ENCODE measurements at regions not wholly inside any gene's neighbourhood (a gene's known extent, or its start where the extent isn't known, plus 50 kb on each side); places are given as distances from the start of the nearest gene placed in this dataset.

- no peak for DNase-seq
- H3K27me3 ChIP-seq (replicated peaks in 1 of 7), result no peaks in the 10 kb centered on the region
- intact Hi-C loops (cut with DNase I; ENCODE audit: low total_unique reads), result no loop called here
- no peaks in the 10 kb centered on the region for H3K4me1 ChIP-seq
- no peak overlapping the region for H3K4me3 ChIP-seq
- TF ChIP-seq CTCF (IDR thresholded peaks at IDR 0.05 in 8 of 11, conservative IDR thresholded peaks at IDR 0.05 in 3 of 11), result no peak
- no peak for TF ChIP-seq POLR2A (IDR thresholded peaks at IDR 0.05)
- no peak for TF ChIP-seq POLR2AphosphoS5 (IDR thresholded peaks at IDR 0.05)
- 81 to 97% (median 86%) methylated on average over 1 of the region's 1 CpG for WGBS, 5 donors
- no peaks in the 10 kb centered on the region for H3K36me3 ChIP-seq
- H3K9me3 ChIP-seq, result peaks cover 0 to 7% (median 0%) of the 10 kb centered on the region in 8 donors
- H3K27ac ChIP-seq, result no peak overlapping the region
Observed at GRCh38 chr13:84303035-84303434, 420.8 kb upstream of the SLITRK1 start.

GRCh38 chr13:84297251-84297650, 415.0 kb upstream of the SLITRK1 start:
- H3K27ac ChIP-seq, result no peak overlapping the region
- DNase-seq, result no peak
- peaks cover 0 to 9% (median 0%) of the 10 kb centered on the region in 8 donors for H3K9me3 ChIP-seq
- intact Hi-C loops (cut with DNase I; ENCODE audit: low total_unique reads), result no loop called here
- H3K4me1 ChIP-seq, result no peaks in the 10 kb centered on the region
- no peak overlapping the region for H3K4me3 ChIP-seq
- no peaks in the 10 kb centered on the region for H3K36me3 ChIP-seq
- H3K27me3 ChIP-seq (replicated peaks in 1 of 7), result no peaks in the 10 kb centered on the region
- TF ChIP-seq POLR2A (IDR thresholded peaks at IDR 0.05) (no peak), CTCF (IDR thresholded peaks at IDR 0.05 in 8 of 11, conservative IDR thresholded peaks at IDR 0.05 in 3 of 11) (no peak), POLR2AphosphoS5 (IDR thresholded peaks at IDR 0.05) (no peak)

DNA sequence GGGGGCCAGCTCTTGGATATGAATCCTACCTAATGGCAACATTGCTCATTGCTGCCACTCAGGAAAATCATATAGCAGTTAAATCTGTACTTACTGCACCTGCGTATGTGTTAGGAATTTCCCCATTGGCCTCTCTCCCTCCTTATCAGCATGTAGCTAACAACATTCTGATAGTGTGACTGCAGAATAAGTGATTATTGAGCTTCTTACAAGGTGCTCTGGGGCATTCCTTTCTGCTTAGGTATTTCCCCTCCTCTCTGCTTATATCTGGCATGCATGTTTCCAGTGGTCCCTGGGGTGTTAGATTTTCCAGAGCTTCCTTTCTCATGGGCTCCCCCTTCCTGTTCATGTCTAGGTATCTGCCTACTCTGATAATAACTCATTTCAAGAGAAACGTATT, 414.1 kb upstream of the SLITRK1 start:
- no peak for TF ChIP-seq POLR2A (IDR thresholded peaks at IDR 0.05)
- TF ChIP-seq POLR2AphosphoS5 (IDR thresholded peaks at IDR 0.05), result no peak
- no peak for TF ChIP-seq CTCF (IDR thresholded peaks at IDR 0.05 in 8 of 11, conservative IDR thresholded peaks at IDR 0.05 in 3 of 11)
- Histone ChIP-seq H3K9me3 (peaks cover 0 to 9% (median 0%) of the 10 kb centered on the region in 8 donors), H3K4me1 (no peaks in the 10 kb centered on the region), H3K27me3 (replicated peaks in 1 of 7) (no peaks in the 10 kb centered on the region), H3K36me3 (no peaks in the 10 kb centered on the region), H3K27ac (no peak overlapping the region), H3K4me3 (no peak overlapping the region)
- intact Hi-C loops (cut with DNase I; ENCODE audit: low total_unique reads), result no loop called here
- no peak for DNase-seq
- WGBS, 5 donors, result 49 to 68% (median 64%) methylated on average over 2 of the region's 2 CpGs

DNA sequence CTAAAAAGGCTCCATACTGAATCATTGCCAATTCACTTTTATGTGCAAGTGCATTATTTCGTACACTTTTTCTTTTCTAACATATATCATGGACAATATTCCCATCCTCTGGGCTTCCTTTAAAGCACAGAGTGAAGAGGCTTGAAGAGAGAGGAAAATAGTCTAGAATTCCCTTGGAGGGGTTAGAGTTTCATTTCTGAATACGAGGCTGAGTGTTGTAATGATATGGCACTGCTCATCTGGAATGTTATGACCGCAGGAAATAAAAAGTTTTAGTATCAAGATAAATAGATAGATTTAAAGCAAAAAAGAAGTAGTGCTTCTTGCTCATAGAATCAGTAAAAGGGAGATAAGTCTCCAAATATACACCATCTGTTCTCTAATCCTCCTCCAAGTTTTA, 412.3 kb upstream of the SLITRK1 start:
- Histone ChIP-seq H3K4me1 (no peaks in the 10 kb centered on the region), H3K9me3 (peaks cover 0 to 9% (median 0%) of the 10 kb centered on the region in 8 donors), H3K27me3 (replicated peaks in 1 of 7) (no peaks in the 10 kb centered on the region), H3K4me3 (no peak overlapping the region), H3K36me3 (no peaks in the 10 kb centered on the region), H3K27ac (no peak overlapping the region)
- DNase-seq, result no peak
- intact Hi-C loops (cut with DNase I; ENCODE audit: low total_unique reads), result no loop called here
- WGBS, 5 donors, result 74 to 88% (median 79%) methylated on average over 3 of the region's 3 CpGs
- TF ChIP-seq CTCF (IDR thresholded peaks at IDR 0.05 in 8 of 11, conservative IDR thresholded peaks at IDR 0.05 in 3 of 11) (no peak), POLR2A (IDR thresholded peaks at IDR 0.05) (no peak), POLR2AphosphoS5 (IDR thresholded peaks at IDR 0.05) (no peak)
